ENCODE measurements at regions not wholly inside any gene's neighbourhood (a gene's known extent, or its start where the extent isn't known, plus 50 kb on each side); places are given as distances from the start of the nearest gene placed in this dataset.

- TF ChIP-seq MXI1 (IDR thresholded peaks at IDR 0.05; ENCODE audit: low read depth, low read length): no peak
- TF ChIP-seq ASH2L (IDR thresholded peaks at IDR 0.05; ENCODE audit: borderline replicate concordance, low read depth): no peak
- TF ChIP-seq BACH1 (IDR thresholded peaks at IDR 0.05; ENCODE audit: borderline replicate concordance): no peak
- TF ChIP-seq REST (IDR thresholded peaks at IDR 0.05; ENCODE audit: low read depth, low read length): no peak
- Histone ChIP-seq H4K20me1 (ENCODE audit: control insufficient read depth, insufficient read depth) (no peaks in the 10 kb centered on the region), H3K27me3 (replicated peaks in 1 of 2; ENCODE audit: control insufficient read depth in 2 of 2, insufficient read depth in 2 of 2, low read length in 1 of 2) (no peaks in the 10 kb centered on the region; a peak in 3 of 4 replicates), H3K36me3 (ENCODE audit: control insufficient read depth in 2 of 2, insufficient read depth in 2 of 2, low read length in 1 of 2) (no peaks in the 10 kb centered on the region), H3K9ac (ENCODE audit: control insufficient read depth, insufficient read depth, low read length) (no peak overlapping the region), H3K79me2 (ENCODE audit: control insufficient read depth, insufficient read depth, low read length) (no peaks in the 10 kb centered on the region), H3K27ac (ENCODE audit: control insufficient read depth, insufficient read depth) (no peak overlapping the region), H3K4me1 (ENCODE audit: control insufficient read depth, insufficient read depth, low read length) (no peaks in the 10 kb centered on the region), H3K4me2 (ENCODE audit: control insufficient read depth, insufficient read depth) (no peak overlapping the region), H3K9me3 (replicated peaks; ENCODE audit: control insufficient read depth, insufficient read depth, low read length) (no peaks in the 10 kb centered on the region), H3K4me3 (no peak overlapping the region), H2AFZ (ENCODE audit: control insufficient read depth, low read depth, low read length) (no peak overlapping the region)
- RAD21 ChIA-PET (ENCODE audit: unreplicated experiment): no interaction called here
- SMC1A ChIA-PET (ENCODE audit: uncharacterized antibody, unreplicated experiment): no interaction called here
- intact Hi-C loops (cut with micrococcal nuclease; ENCODE audit: unreplicated experiment): no loop called here
- in situ Hi-C loops (cut with MboI): no loop called here
- DNase-seq (ENCODE audit: low read depth, low spot score) (no peak), FAIRE-seq (no peak), ATAC-seq (no peak)
- CTCF ChIA-PET: no interaction called here
- POLR2A ChIA-PET: no interaction called here
- 42% methylated on average over 6 of the region's 6 CpGs for WGBS (ENCODE audit: insufficient coverage, insufficient replicate concordance, low lambda C conversion rate, missing lambda C conversion rate)
- no TSS peak for BruUV-seq (replicated peaks)
These were observed 79.5 kb upstream of the ERCC6L2 start for GRCh38 chr9:95796029-95796428.
